Neutrophil (primary cell): ENCODE measurements at regions not wholly inside any gene's neighbourhood (a gene's known extent, or its start where the extent isn't known, plus 50 kb on each side); places are given as distances from the start of the nearest gene placed in this dataset.

ENCODE experiments used
- H3K27ac ChIP-seq: fragments of 200-600 bp; sonication (generic); 2 replicates; pipeline ENCODE4 v1.5.1; 2016; ENCODE audit warnings: mild to moderate bottlenecking, moderate library complexity
- H3K27me3 ChIP-seq: fragments of 200-600 bp; sonication (generic); 2 replicates; pipeline ENCODE4 v1.6.0; 2016; ENCODE audit warnings: mild to moderate bottlenecking
- H3K36me3 ChIP-seq: fragments of 200-600 bp; sonication (generic); 2 replicates; pipeline ENCODE4 v1.5.1; 2017
- H3K4me1 ChIP-seq, 2 experiments: fragments of 200-600 bp in 1 of 2; sonication (generic) in 1 of 2; 1 replicate in 1 of 2; 2 replicates in 1 of 2; pipeline versions ENCODE4 v1.5.1 to v1.6.1; 2013 to 2016; ENCODE audit warnings: low read depth in 1 of 2, low read length in 1 of 2, mild to moderate bottlenecking in 1 of 2, moderate library complexity in 1 of 2; ENCODE audit not compliant: control insufficient read depth in 1 of 2, insufficient read depth in 1 of 2
- H3K4me3 ChIP-seq, 2 experiments: fragments of 200-600 bp in 1 of 2; sonication (generic) in 1 of 2; 1 replicate in 1 of 2; 2 replicates in 1 of 2; pipeline ENCODE4 v1.5.1; 2013 to 2016; ENCODE audit warnings: low read depth in 1 of 2, low read length in 1 of 2, mild to moderate bottlenecking in 1 of 2, moderate library complexity in 1 of 2
- H3K9me3 ChIP-seq: fragments of 200-600 bp; sonication (generic); 2 replicates; pipeline ENCODE4 v1.5.1; 2016
- CTCF ChIP-seq: fragments of 200-600 bp; sonication (generic); IDR thresholded peaks from 2 replicates; pipeline ENCODE4 v1.5.1; 2016; ENCODE audit warnings: antibody characterized with exemption

- Histone ChIP-seq H3K4me3 (no peak overlapping the region), H3K9me3 (no peaks in the 10 kb centered on the region), H3K27ac (no peak overlapping the region), H3K36me3 (no peaks in the 10 kb centered on the region), H3K4me1 (no peaks in the 10 kb centered on the region), H3K27me3 (no peaks in the 10 kb centered on the region)
- no peak for TF ChIP-seq CTCF
Observed at GRCh38 chr2:171227066-171227782, 66.5 kb upstream of the TLK1 start.

GRCh38 chr2:171226461-171226860 is 65.8 kb upstream of the TLK1 start:
- no peak for TF ChIP-seq CTCF
- no peaks in the 10 kb centered on the region for H3K9me3 ChIP-seq
- H3K4me3 ChIP-seq: no peak overlapping the region
- no peak overlapping the region for H3K27ac ChIP-seq
- no peaks in the 10 kb centered on the region for H3K27me3 ChIP-seq
- H3K36me3 ChIP-seq: no peaks in the 10 kb centered on the region
- H3K4me1 ChIP-seq: no peaks in the 10 kb centered on the region

DNA sequence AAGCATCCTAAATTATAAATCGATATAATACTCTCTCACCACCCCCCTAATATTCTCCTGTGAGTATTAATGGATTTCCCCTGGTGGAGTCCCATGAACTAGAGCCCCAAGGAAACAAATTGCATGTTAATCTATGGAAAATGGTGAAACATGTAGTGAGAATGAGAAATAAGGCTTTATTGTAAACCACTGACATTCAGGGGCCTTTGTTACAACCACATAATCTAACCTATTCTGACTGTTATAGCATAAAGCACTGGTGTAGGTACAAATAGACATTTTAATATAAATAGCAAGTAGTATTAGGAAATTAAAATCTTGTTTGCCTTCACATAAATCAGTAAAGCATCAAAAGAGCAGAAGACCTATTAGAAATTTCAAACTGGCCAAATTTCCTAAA is 65.3 kb upstream of the TLK1 start:
- no peaks in the 10 kb centered on the region for H3K9me3 ChIP-seq
- H3K4me3 ChIP-seq: no peak overlapping the region
- no peak overlapping the region for H3K27ac ChIP-seq
- no peak for TF ChIP-seq CTCF
- no peaks in the 10 kb centered on the region for H3K27me3 ChIP-seq
- H3K4me1 ChIP-seq: no peaks in the 10 kb centered on the region
- H3K36me3 ChIP-seq: no peaks in the 10 kb centered on the region

- Histone ChIP-seq H3K27me3 (no peaks in the 10 kb centered on the region), H3K36me3 (no peaks in the 10 kb centered on the region), H3K9me3 (no peaks in the 10 kb centered on the region), H3K4me3 (no peak overlapping the region), H3K27ac (no peak overlapping the region), H3K4me1 (no peaks in the 10 kb centered on the region)
- TF ChIP-seq CTCF: no peak
Observed at GRCh38 chr2:171225302-171225980, 64.7 kb upstream of the TLK1 start.

GRCh38 chr2:171217330-171217729 is 56.6 kb upstream of the TLK1 start:
- Histone ChIP-seq H3K4me1 (no peaks in the 10 kb centered on the region), H3K36me3 (no peaks in the 10 kb centered on the region), H3K9me3 (no peaks in the 10 kb centered on the region), H3K4me3 (no peak overlapping the region), H3K27me3 (no peaks in the 10 kb centered on the region), H3K27ac (no peak overlapping the region)
- TF ChIP-seq CTCF: no peak
